ENCODE measurements at regions not wholly inside any gene's neighbourhood (a gene's known extent, or its start where the extent isn't known, plus 50 kb on each side); places are given as distances from the start of the nearest gene placed in this dataset.

- no peak for DNase-seq (ENCODE audit: low read depth, low spot score)
- Histone ChIP-seq H3K9me3 (ENCODE audit: insufficient read depth, low read length) (no peaks in the 10 kb centered on the region), H3K27me3 (ENCODE audit: insufficient read depth, insufficient read length) (no peaks in the 10 kb centered on the region), H3K9ac (ENCODE audit: insufficient read length, low read depth) (no peak overlapping the region), H3K36me3 (ENCODE audit: insufficient read depth, insufficient read length, low read length) (no peaks in the 10 kb centered on the region), H3K4me1 (ENCODE audit: insufficient read depth, insufficient read length) (no peaks in the 10 kb centered on the region), H3K4me3 (ENCODE audit: insufficient read length, low read depth) (no peak overlapping the region)
- TF ChIP-seq ZNF274 (IDR thresholded peaks at IDR 0.05; ENCODE audit: low read depth, low read length) (no peak), YY1 (IDR thresholded peaks at IDR 0.05; ENCODE audit: insufficient read depth, insufficient read length) (no peak), SUZ12 (IDR thresholded peaks at IDR 0.05; ENCODE audit: extremely low read depth, insufficient read depth, insufficient read length) (no peak)
These were observed 252.8 kb upstream of the PARD3B start for GRCh38 chr2:204292439-204292838.

- no peak for DNase-seq (ENCODE audit: low read depth, low spot score)
- Histone ChIP-seq H3K4me3 (ENCODE audit: insufficient read length, low read depth) (no peak overlapping the region), H3K27me3 (ENCODE audit: insufficient read depth, insufficient read length) (no peaks in the 10 kb centered on the region), H3K9ac (ENCODE audit: insufficient read length, low read depth) (no peak overlapping the region), H3K9me3 (ENCODE audit: insufficient read depth, low read length) (no peaks in the 10 kb centered on the region), H3K4me1 (ENCODE audit: insufficient read depth, insufficient read length) (no peaks in the 10 kb centered on the region), H3K36me3 (ENCODE audit: insufficient read depth, insufficient read length, low read length) (no peaks in the 10 kb centered on the region)
- TF ChIP-seq YY1 (IDR thresholded peaks at IDR 0.05; ENCODE audit: insufficient read depth, insufficient read length): no peak
These were observed 251.2 kb upstream of the PARD3B start for GRCh38 chr2:204293884-204294747.

GRCh38 chr2:204298404-204298803 is 246.9 kb upstream of the PARD3B start:
- no peak overlapping the region for H3K4me3 ChIP-seq (ENCODE audit: insufficient read length, low read depth)
- H3K9ac ChIP-seq (ENCODE audit: insufficient read length, low read depth): no peak overlapping the region
- no peaks in the 10 kb centered on the region for H3K36me3 ChIP-seq (ENCODE audit: insufficient read depth, insufficient read length, low read length)
- H3K4me1 ChIP-seq (ENCODE audit: insufficient read depth, insufficient read length): no peaks in the 10 kb centered on the region
- TF ChIP-seq SUZ12 (IDR thresholded peaks at IDR 0.05; ENCODE audit: extremely low read depth, insufficient read depth, insufficient read length): no peak
- no peaks in the 10 kb centered on the region for H3K9me3 ChIP-seq (ENCODE audit: insufficient read depth, low read length)
- DNase-seq (ENCODE audit: low read depth, low spot score): no peak
- no peaks in the 10 kb centered on the region for H3K27me3 ChIP-seq (ENCODE audit: insufficient read depth, insufficient read length)

- Histone ChIP-seq H3K9me3 (ENCODE audit: insufficient read depth, low read length) (no peaks in the 10 kb centered on the region), H3K4me1 (ENCODE audit: insufficient read depth, insufficient read length) (no peaks in the 10 kb centered on the region), H3K27me3 (ENCODE audit: insufficient read depth, insufficient read length) (no peaks in the 10 kb centered on the region), H3K4me3 (ENCODE audit: insufficient read length, low read depth) (no peak overlapping the region), H3K36me3 (ENCODE audit: insufficient read depth, insufficient read length, low read length) (no peaks in the 10 kb centered on the region), H3K9ac (ENCODE audit: insufficient read length, low read depth) (no peak overlapping the region)
- no peak for DNase-seq (ENCODE audit: low read depth, low spot score)
- TF ChIP-seq SUZ12 (IDR thresholded peaks at IDR 0.05; ENCODE audit: extremely low read depth, insufficient read depth, insufficient read length): no peak
- no peak for TF ChIP-seq YY1 (IDR thresholded peaks at IDR 0.05; ENCODE audit: insufficient read depth, insufficient read length)
- no peak for TF ChIP-seq ZNF274 (IDR thresholded peaks at IDR 0.05; ENCODE audit: low read depth, low read length)
These were observed 245.5 kb upstream of the PARD3B start for GRCh38 chr2:204299766-204300165.

GRCh38 chr2:204306667-204307066 is 238.6 kb upstream of the PARD3B start:
- no peak overlapping the region for H3K4me3 ChIP-seq (ENCODE audit: insufficient read length, low read depth)
- no peaks in the 10 kb centered on the region for H3K9me3 ChIP-seq (ENCODE audit: insufficient read depth, low read length)
- no peaks in the 10 kb centered on the region for H3K36me3 ChIP-seq (ENCODE audit: insufficient read depth, insufficient read length, low read length)
- no peak for DNase-seq (ENCODE audit: low read depth, low spot score)
- no peak overlapping the region for H3K9ac ChIP-seq (ENCODE audit: insufficient read length, low read depth)
- no peaks in the 10 kb centered on the region for H3K4me1 ChIP-seq (ENCODE audit: insufficient read depth, insufficient read length)
- TF ChIP-seq ZNF274 (IDR thresholded peaks at IDR 0.05; ENCODE audit: low read depth, low read length) (no peak), YY1 (IDR thresholded peaks at IDR 0.05; ENCODE audit: insufficient read depth, insufficient read length) (no peak), SUZ12 (IDR thresholded peaks at IDR 0.05; ENCODE audit: extremely low read depth, insufficient read depth, insufficient read length) (no peak)
- H3K27me3 ChIP-seq (ENCODE audit: insufficient read depth, insufficient read length): no peaks in the 10 kb centered on the region

GRCh38 chr2:204312105-204312504 is 233.2 kb upstream of the PARD3B start:
- Histone ChIP-seq H3K4me3 (ENCODE audit: insufficient read length, low read depth) (no peak overlapping the region), H3K27me3 (ENCODE audit: insufficient read depth, insufficient read length) (no peaks in the 10 kb centered on the region), H3K9me3 (ENCODE audit: insufficient read depth, low read length) (no peaks in the 10 kb centered on the region), H3K36me3 (ENCODE audit: insufficient read depth, insufficient read length, low read length) (no peaks in the 10 kb centered on the region), H3K4me1 (ENCODE audit: insufficient read depth, insufficient read length) (no peaks in the 10 kb centered on the region), H3K9ac (ENCODE audit: insufficient read length, low read depth) (no peak overlapping the region)
- TF ChIP-seq ZNF274 (IDR thresholded peaks at IDR 0.05; ENCODE audit: low read depth, low read length) (no peak), SUZ12 (IDR thresholded peaks at IDR 0.05; ENCODE audit: extremely low read depth, insufficient read depth, insufficient read length) (no peak)
- DNase-seq (ENCODE audit: low read depth, low spot score): no peak

GRCh38 chr2:204313256-204313655 is 232.0 kb upstream of the PARD3B start:
- peak; percentile 27 for DNase-seq (ENCODE audit: low read depth, low spot score)
- H3K27me3 ChIP-seq (ENCODE audit: insufficient read depth, insufficient read length): no peaks in the 10 kb centered on the region
- no peaks in the 10 kb centered on the region for H3K4me1 ChIP-seq (ENCODE audit: insufficient read depth, insufficient read length)
- no peaks in the 10 kb centered on the region for H3K36me3 ChIP-seq (ENCODE audit: insufficient read depth, insufficient read length, low read length)
- H3K9ac ChIP-seq (ENCODE audit: insufficient read length, low read depth): no peak overlapping the region
- H3K9me3 ChIP-seq (ENCODE audit: insufficient read depth, low read length): no peaks in the 10 kb centered on the region
- no peak for TF ChIP-seq YY1 (IDR thresholded peaks at IDR 0.05; ENCODE audit: insufficient read depth, insufficient read length)
- no peak for TF ChIP-seq SUZ12 (IDR thresholded peaks at IDR 0.05; ENCODE audit: extremely low read depth, insufficient read depth, insufficient read length)
- no peak for TF ChIP-seq ZNF274 (IDR thresholded peaks at IDR 0.05; ENCODE audit: low read depth, low read length)
- no peak overlapping the region for H3K4me3 ChIP-seq (ENCODE audit: insufficient read length, low read depth)

All from NT2/D1 (cell line).